K562 (cell line): ENCODE measurements at regions not wholly inside any gene's neighbourhood (a gene's known extent, or its start where the extent isn't known, plus 50 kb on each side); places are given as distances from the start of the nearest gene placed in this dataset.

Experiments used
- ATAC-seq: fragments of 200-7000 bp; cut with Tn5 transposase; 3 replicates; pipeline ENCODE4 v1.9.1; 2020; ENCODE audit warnings: moderate library complexity
- BruUV-seq: library from RNA; stranded (reverse); fragments of 400-500 nt; replicated peaks from 2 replicates; lab custom pipeline; 2021; lab: Mats Ljungman, UMichigan
- CTCF ChIA-PET: fragments of 300-600 bp; formaldehyde crosslinking; extraction: SDS; loops from one replicate; lab custom pipeline; 2021; ENCODE audit warnings: low intra/inter-chr PET ratio; lab: Yijun Ruan, JAX
- POLR2A ChIA-PET: fragments of 300-600, 350-650 bp; sonication (Branson Sonifier 250); formaldehyde crosslinking; extraction: SDS; loops from one replicate; lab custom pipeline; 2021; ENCODE audit warnings: antibody characterized with exemption, inconsistent platforms; lab: Yijun Ruan, JAX
- DNase-seq, 4 experiments: peaks; one replicate each; pipeline versions ENCODE4 v3.0.0 to v3.0.0-alpha.2; 2011 to 2018; ENCODE audit warnings: low spot score in 3 of 4, mixed read lengths in 3 of 4; ENCODE audit errors: extremely low read depth in 1 of 4
- FAIRE-seq: peaks from 2 replicates; lab custom pipeline; 2011; peaks lifted over from hg19 to GRCh38; lab: Jason Lieb, UNC
- H2AFZ ChIP-seq: 2 replicates; pipeline ENCODE4 v1.6.0; 2011; ENCODE audit warnings: low read depth, low read length, control low read depth, inconsistent platforms
- H3K27ac ChIP-seq: fragments of 200-600 bp; 3 replicates; pipeline ENCODE4 v1.8.0; 2011; ENCODE audit warnings: low read depth, mild to moderate bottlenecking, control low read depth, inconsistent platforms, low read length, moderate library complexity, mixed read lengths; ENCODE audit errors: extremely low read depth
- H3K27me3 ChIP-seq, 2 experiments: fragments of 300-600 bp in 1 of 2; 2 replicates in 1 of 2; 3 replicates in 1 of 2; pipeline versions ENCODE4 v1.6.0 to v1.8.0; 2011; ENCODE audit warnings: inconsistent platforms in 2 of 2, low read length in 2 of 2, mild to moderate bottlenecking in 1 of 2, mixed read lengths in 1 of 2, moderate library complexity in 1 of 2; ENCODE audit not compliant: control insufficient read depth in 2 of 2, insufficient read depth in 2 of 2
- H3K36me3 ChIP-seq: fragments of 300-600 bp; 3 replicates; pipeline ENCODE4 v1.8.0; 2011; ENCODE audit warnings: mild to moderate bottlenecking, low read length, inconsistent platforms; ENCODE audit not compliant: control insufficient read depth, insufficient read depth
- H3K4me1 ChIP-seq, 2 experiments: fragments of 200-600 bp in 1 of 2; replicated peaks in 1 of 2; 2 replicates in 1 of 2; 3 replicates in 1 of 2; pipeline versions ENCODE4 v1.5.1 to v1.8.0; 2011; ENCODE audit warnings: inconsistent platforms in 2 of 2, low read length in 2 of 2, mild to moderate bottlenecking in 1 of 2, mixed read lengths in 1 of 2, moderate library complexity in 1 of 2; ENCODE audit not compliant: control insufficient read depth in 2 of 2, insufficient read depth in 2 of 2
- H3K4me2 ChIP-seq: 2 replicates; pipeline ENCODE4 v1.6.1; 2011; ENCODE audit warnings: low read length, control low read depth, inconsistent platforms, mixed read lengths; ENCODE audit not compliant: insufficient read depth
- H3K4me3 ChIP-seq: fragments of 200-600 bp; sonication (generic), shearing (Covaris generic); 2 replicates; pipeline ENCODE4 v1.5.1; 2016; ENCODE audit warnings: control low read depth, inconsistent platforms
- H3K79me2 ChIP-seq: fragments of 200-600 bp; 3 replicates; pipeline ENCODE4 v1.8.0; 2011; ENCODE audit warnings: low read length, inconsistent platforms; ENCODE audit not compliant: control insufficient read depth, insufficient read depth
- H3K9ac ChIP-seq, 2 experiments: 2 replicates each; pipeline versions ENCODE4 v1.6.0 to v1.6.1; 2011; ENCODE audit warnings: low read depth in 2 of 2, low read length in 2 of 2, control low read depth in 1 of 2, inconsistent platforms in 1 of 2, mild to moderate bottlenecking in 1 of 2, mixed read lengths in 1 of 2; ENCODE audit not compliant: insufficient read depth in 1 of 2
- H3K9me1 ChIP-seq: one replicate; pipeline ENCODE4 v1.6.0; 2011; ENCODE audit warnings: inconsistent platforms, mild to moderate bottlenecking, low read length, moderate library complexity; ENCODE audit not compliant: control insufficient read depth, insufficient read depth
- H3K9me3 ChIP-seq: replicated peaks from 2 replicates; pipeline ENCODE4 v1.5.1; 2011; ENCODE audit warnings: low read depth, low read length, inconsistent platforms; ENCODE audit not compliant: control insufficient read depth, insufficient read depth
- H4K20me1 ChIP-seq: replicated peaks from 2 replicates; pipeline ENCODE4 v1.6.1; 2011; ENCODE audit warnings: low read length, inconsistent platforms, mixed read lengths; ENCODE audit not compliant: control insufficient read depth, insufficient read depth
- C11orf30 ChIP-seq: fragments of 450-650 bp; IDR thresholded peaks from 2 replicates; pipeline ENCODE4 v1.6.1; 2016; ENCODE audit warnings: low read depth, mild to moderate bottlenecking
- CHCHD3 ChIP-seq: fragments of 250-450 bp; sonication (Bioruptor Pico); IDR thresholded peaks from 2 replicates; pipeline ENCODE4 v2.1.2; 2022; ENCODE audit warnings: mild to moderate bottlenecking
- ETV5 ChIP-seq: sonication (generic); formaldehyde crosslinking; IDR thresholded peaks from 2 replicates; pipeline ENCODE4 v1.4.0; 2020; ENCODE audit warnings: low read depth, mild to moderate bottlenecking, missing genetic modification reagents
- HMG20A ChIP-seq: fragments of 450-650 bp; formaldehyde crosslinking; conservative IDR thresholded peaks from 2 replicates; pipeline ENCODE4 v1.4.0; 2020; ENCODE audit warnings: mild to moderate bottlenecking, mixed read lengths
- ILK ChIP-seq: fragments of 450-650 bp; IDR thresholded peaks from 2 replicates; pipeline ENCODE4 v1.6.1; 2016; ENCODE audit warnings: missing genetic modification characterization, low read depth, mild to moderate bottlenecking, missing compliant biosample characterization, moderate library complexity, borderline replicate concordance
- MITF ChIP-seq: IDR thresholded peaks from 2 replicates; pipeline ENCODE4 v1.6.1; 2014; ENCODE audit warnings: antibody characterized with exemption
- NR2C2 ChIP-seq, 2 experiments: fragments of 200-800 bp in 1 of 2; sonication (Bioruptor generic) in 1 of 2; sonication (generic) in 1 of 2; formaldehyde crosslinking in 1 of 2; IDR thresholded peaks; 2 replicates each; pipeline versions ENCODE4 v1.6.1 to v1.8.0; 2016 to 2022; ENCODE audit warnings: mild to moderate bottlenecking in 1 of 2, missing compliant biosample characterization in 1 of 2, missing genetic modification characterization in 1 of 2, missing genetic modification reagents in 1 of 2
- PURB ChIP-seq: sonication (generic); formaldehyde crosslinking; IDR thresholded peaks from 2 replicates; pipeline ENCODE4 v1.9.0; 2021; ENCODE audit warnings: low read depth, mild to moderate bottlenecking, missing genetic modification reagents
- RB1 ChIP-seq: fragments of 450-650 bp; IDR thresholded peaks from 2 replicates; pipeline ENCODE4 v1.6.1; 2017; ENCODE audit warnings: low read depth, mild to moderate bottlenecking
- RBM17 ChIP-seq: fragments of 200-400 bp; formaldehyde crosslinking; IDR thresholded peaks from 2 replicates; pipeline ENCODE4 v1.6.1; 2017; ENCODE audit warnings: low read depth, mild to moderate bottlenecking, low read length, borderline replicate concordance
- RBM25 ChIP-seq: fragments of 200-400 bp; formaldehyde crosslinking; IDR thresholded peaks from 2 replicates; pipeline ENCODE4 v1.6.1; 2018; ENCODE audit warnings: low read length, low read depth, moderate library complexity; ENCODE audit not compliant: severe bottlenecking
- RHOXF2B ChIP-seq: fragments of 250-450 bp; sonication (Bioruptor Pico); conservative IDR thresholded peaks from 2 replicates; pipeline ENCODE4 v1.5.1; 2021
- STAT5A ChIP-seq: IDR thresholded peaks from 2 replicates; pipeline ENCODE4 v1.6.1; 2012; ENCODE audit warnings: low read length, inconsistent platforms, borderline replicate concordance
- ZNF3 ChIP-seq: fragments of 250-450 bp; sonication (Bioruptor Pico); IDR thresholded peaks from 2 replicates; pipeline ENCODE4 v1.5.0; 2021; ENCODE audit warnings: mild to moderate bottlenecking, moderate library complexity
- ZNF609 ChIP-seq: sonication (generic); formaldehyde crosslinking; IDR thresholded peaks from 2 replicates; pipeline ENCODE4 v1.8.1; 2023; ENCODE audit warnings: missing genetic modification reagents, mild to moderate bottlenecking, borderline replicate concordance
- ZNF830 ChIP-seq: fragments of 250-450 bp; sonication (Bioruptor Pico); IDR thresholded peaks from 2 replicates; pipeline ENCODE4 v1.5.0; 2021; ENCODE audit warnings: mild to moderate bottlenecking
- WGBS: fragments of 100-300 bp; shearing (Covaris generic); methylation state at CpG from one replicate; pipeline ENCODE4 v1.1.6; 2016; ENCODE audit warnings: low coverage, mixed read lengths; ENCODE audit not compliant: insufficient coverage; ENCODE audit errors: missing lambda C conversion rate; 5-methylcytosine and 5-hydroxymethylcytosine counted together
- in situ Hi-C: fragments of 300-500 bp; cut with MboI; formaldehyde crosslinking; loops from 4 replicates; pipeline ENCODE4 v1.15.0; 2018; ENCODE audit warnings: inconsistent platforms, mixed read lengths
- intact Hi-C: fragments of 100-400 bp; cut with micrococcal nuclease; formaldehyde crosslinking; loops from 2 replicates; pipeline ENCODE4 v1.14.2; 2022

GRCh38 chr6:118755941-118756646 is 104.7 kb upstream of the CEP85L start (continued):
- TF ChIP-seq ZNF609 (CRISPR knock-in tag) = no peak
- no peak for TF ChIP-seq CHCHD3 (CRISPR knock-in tag)
- no peak for TF ChIP-seq ILK (tag)
- TF ChIP-seq, all 486 proteins: peak for 0

GRCh38 chr6:118752803-118753202 is 101.4 kb upstream of the CEP85L start:
- H3K27me3 ChIP-seq = peaks cover 0 to 2% of the 10 kb centered on the region in 2 experiments; a peak in 1 of 5 replicates
- ChIA-PET CTCF (no interaction called here), POLR2A (no interaction called here)
- intact Hi-C loops = no loop called here
- no peaks in the 10 kb centered on the region for H3K36me3 ChIP-seq
- DNase-seq (no peak), ATAC-seq (no peak), FAIRE-seq (no peak)
- H2AFZ ChIP-seq = no peak overlapping the region
- no peak overlapping the region for H3K4me2 ChIP-seq
- no peak overlapping the region for H3K4me3 ChIP-seq
- no peaks in the 10 kb centered on the region for H3K9me1 ChIP-seq
- no peaks in the 10 kb centered on the region for H3K79me2 ChIP-seq
- no peaks in the 10 kb centered on the region for H4K20me1 ChIP-seq
- no peak overlapping the region for H3K9ac ChIP-seq
- H3K4me1 ChIP-seq = 0 out of 5 replicates have a peak, but pooled peaks cover 3 to 5% of the 10 kb centered on the region in 2 experiments
- H3K27ac ChIP-seq = no peak overlapping the region
- WGBS = 16% methylated on average over 3 of the region's 3 CpGs
- BruUV-seq = no TSS peak
- H3K9me3 ChIP-seq = no peaks in the 10 kb centered on the region
- in situ Hi-C loops = no loop called here
- TF ChIP-seq RB1 = no peak
- TF ChIP-seq MITF = no peak
- TF ChIP-seq PURB (CRISPR knock-in tag) = no peak
- TF ChIP-seq RHOXF2B (CRISPR knock-in tag) = no peak
- TF ChIP-seq HMG20A (CRISPR knock-in tag) = no peak
- no peak for TF ChIP-seq RBM25
- no peak for TF ChIP-seq NR2C2 (CRISPR knock-in tag; IDR thresholded peaks at IDR 0.05)
- TF ChIP-seq NR2C2 (tag; IDR thresholded peaks at IDR 0.05) = no peak
- TF ChIP-seq RBM17 = no peak
- TF ChIP-seq ZNF3 (CRISPR knock-in tag) = no peak
- no peak for TF ChIP-seq STAT5A
- no peak for TF ChIP-seq ZNF830 (CRISPR knock-in tag)
- TF ChIP-seq ETV5 = no peak
- no peak for TF ChIP-seq C11orf30
